Ishikawa (cell line): ENCODE measurements at regions not wholly inside any gene's neighbourhood (a gene's known extent, or its start where the extent isn't known, plus 50 kb on each side); places are given as distances from the start of the nearest gene placed in this dataset.

ENCODE experiments used
- CEBPB ChIP-seq: IDR thresholded peaks from 2 replicates; pipeline ENCODE4 v1.6.1; 2012
- CREB1 ChIP-seq: IDR thresholded peaks from 2 replicates; pipeline ENCODE4 v1.6.1; 2012; ENCODE audit warnings: low read depth
- EGR1 ChIP-seq: IDR thresholded peaks from 2 replicates; pipeline ENCODE4 v1.6.1; 2012
- EP300 ChIP-seq: IDR thresholded peaks from 2 replicates; pipeline ENCODE4 v1.6.1; 2012; ENCODE audit warnings: borderline replicate concordance
- FOXM1 ChIP-seq: IDR thresholded peaks from 2 replicates; pipeline ENCODE4 v1.6.1; 2012; ENCODE audit warnings: low read depth, borderline replicate concordance
- NFIC ChIP-seq: IDR thresholded peaks from 2 replicates; pipeline ENCODE4 v1.6.1; 2012
- RAD21 ChIP-seq: IDR thresholded peaks from 2 replicates; pipeline ENCODE4 v1.6.1; 2012; ENCODE audit warnings: low read depth
- TAF1 ChIP-seq: IDR thresholded peaks from 2 replicates; pipeline ENCODE4 v1.6.1; 2012; ENCODE audit warnings: low read depth, mild to moderate bottlenecking
- TCF12 ChIP-seq: IDR thresholded peaks from 2 replicates; pipeline ENCODE4 v1.6.1; 2012; ENCODE audit warnings: low read depth
- TEAD4 ChIP-seq: IDR thresholded peaks from 2 replicates; pipeline ENCODE4 v1.6.1; 2012
- YY1 ChIP-seq: IDR thresholded peaks from 2 replicates; pipeline ENCODE4 v1.6.1; 2012; ENCODE audit warnings: low read depth
- ZBTB7A ChIP-seq: IDR thresholded peaks from 2 replicates; pipeline ENCODE4 v1.6.1; 2012; ENCODE audit warnings: low read depth
- TF ChIP-seq, protein P1 (sequence below): IDR thresholded peaks from 2 replicates; pipeline ENCODE4 v1.6.1; 2012
- TF ChIP-seq, protein P2 (sequence below): IDR thresholded peaks from 2 replicates; pipeline ENCODE4 v1.6.1; 2012
- TF ChIP-seq, protein P3 (sequence below): IDR thresholded peaks from 2 replicates; pipeline ENCODE4 v1.6.1; 2012; ENCODE audit warnings: low read depth, mild to moderate bottlenecking

DNA sequence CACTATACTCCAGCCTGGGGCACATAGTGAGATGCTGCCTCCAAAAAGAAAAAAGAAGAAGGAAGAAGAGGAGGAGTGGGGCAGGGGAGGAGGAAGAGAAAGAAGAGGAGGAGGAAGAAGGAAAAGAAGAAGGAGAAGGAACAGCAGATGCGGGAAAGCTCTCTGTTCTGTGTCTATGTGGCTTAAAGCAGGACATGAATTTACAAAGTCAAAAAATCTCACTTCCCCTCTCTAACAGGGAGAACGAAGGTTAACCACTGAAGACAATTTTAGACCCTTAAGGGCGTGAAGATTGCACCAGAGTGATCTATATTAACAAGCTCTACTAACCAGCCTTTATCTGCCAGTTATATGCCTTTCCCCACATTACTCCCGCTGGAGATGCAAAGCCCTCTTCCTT is 258.9 kb downstream of the METTL4 start:
- TF ChIP-seq, protein P1, sequence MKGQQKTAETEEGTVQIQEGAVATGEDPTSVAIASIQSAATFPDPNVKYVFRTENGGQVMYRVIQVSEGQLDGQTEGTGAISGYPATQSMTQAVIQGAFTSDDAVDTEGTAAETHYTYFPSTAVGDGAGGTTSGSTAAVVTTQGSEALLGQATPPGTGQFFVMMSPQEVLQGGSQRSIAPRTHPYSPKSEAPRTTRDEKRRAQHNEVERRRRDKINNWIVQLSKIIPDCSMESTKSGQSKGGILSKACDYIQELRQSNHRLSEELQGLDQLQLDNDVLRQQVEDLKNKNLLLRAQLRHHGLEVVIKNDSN = no peak
- no peak for TF ChIP-seq CEBPB
- TF ChIP-seq TEAD4 = no peak
- TF ChIP-seq, protein P2, sequence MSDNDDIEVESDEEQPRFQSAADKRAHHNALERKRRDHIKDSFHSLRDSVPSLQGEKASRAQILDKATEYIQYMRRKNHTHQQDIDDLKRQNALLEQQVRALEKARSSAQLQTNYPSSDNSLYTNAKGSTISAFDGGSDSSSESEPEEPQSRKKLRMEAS = no peak
- no peak for TF ChIP-seq YY1
- TF ChIP-seq TAF1 = no peak
- no peak for TF ChIP-seq RAD21
- TF ChIP-seq FOXM1 = no peak
- TF ChIP-seq NFIC = no peak
- no peak for TF ChIP-seq ZBTB7A
- TF ChIP-seq, protein P3, sequence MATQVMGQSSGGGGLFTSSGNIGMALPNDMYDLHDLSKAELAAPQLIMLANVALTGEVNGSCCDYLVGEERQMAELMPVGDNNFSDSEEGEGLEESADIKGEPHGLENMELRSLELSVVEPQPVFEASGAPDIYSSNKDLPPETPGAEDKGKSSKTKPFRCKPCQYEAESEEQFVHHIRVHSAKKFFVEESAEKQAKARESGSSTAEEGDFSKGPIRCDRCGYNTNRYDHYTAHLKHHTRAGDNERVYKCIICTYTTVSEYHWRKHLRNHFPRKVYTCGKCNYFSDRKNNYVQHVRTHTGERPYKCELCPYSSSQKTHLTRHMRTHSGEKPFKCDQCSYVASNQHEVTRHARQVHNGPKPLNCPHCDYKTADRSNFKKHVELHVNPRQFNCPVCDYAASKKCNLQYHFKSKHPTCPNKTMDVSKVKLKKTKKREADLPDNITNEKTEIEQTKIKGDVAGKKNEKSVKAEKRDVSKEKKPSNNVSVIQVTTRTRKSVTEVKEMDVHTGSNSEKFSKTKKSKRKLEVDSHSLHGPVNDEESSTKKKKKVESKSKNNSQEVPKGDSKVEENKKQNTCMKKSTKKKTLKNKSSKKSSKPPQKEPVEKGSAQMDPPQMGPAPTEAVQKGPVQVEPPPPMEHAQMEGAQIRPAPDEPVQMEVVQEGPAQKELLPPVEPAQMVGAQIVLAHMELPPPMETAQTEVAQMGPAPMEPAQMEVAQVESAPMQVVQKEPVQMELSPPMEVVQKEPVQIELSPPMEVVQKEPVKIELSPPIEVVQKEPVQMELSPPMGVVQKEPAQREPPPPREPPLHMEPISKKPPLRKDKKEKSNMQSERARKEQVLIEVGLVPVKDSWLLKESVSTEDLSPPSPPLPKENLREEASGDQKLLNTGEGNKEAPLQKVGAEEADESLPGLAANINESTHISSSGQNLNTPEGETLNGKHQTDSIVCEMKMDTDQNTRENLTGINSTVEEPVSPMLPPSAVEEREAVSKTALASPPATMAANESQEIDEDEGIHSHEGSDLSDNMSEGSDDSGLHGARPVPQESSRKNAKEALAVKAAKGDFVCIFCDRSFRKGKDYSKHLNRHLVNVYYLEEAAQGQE = no peak
- TF ChIP-seq TCF12 = no peak
- TF ChIP-seq CREB1 = no peak
- TF ChIP-seq EGR1 = no peak
- TF ChIP-seq EP300 = no peak

DNA sequence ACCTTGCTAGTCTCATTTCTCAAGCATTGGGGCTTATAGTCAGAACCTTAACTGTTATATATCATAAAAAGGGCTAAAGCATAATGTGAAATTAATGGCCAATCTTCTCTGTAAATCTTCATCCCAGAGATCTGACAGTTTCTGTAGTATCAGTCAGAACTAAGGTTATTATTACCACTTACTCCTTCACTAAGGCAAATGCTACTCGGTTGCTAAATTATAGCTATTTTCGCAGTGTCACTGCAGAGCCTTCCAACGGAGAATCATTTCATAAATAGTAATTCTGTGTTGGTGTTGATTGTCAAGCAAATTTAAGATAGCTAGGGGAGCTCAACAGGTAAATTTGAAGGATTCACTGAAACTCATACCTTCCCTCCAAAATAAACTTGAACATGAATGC is 258.0 kb downstream of the METTL4 start:
- TF ChIP-seq NFIC = no peak

DNA sequence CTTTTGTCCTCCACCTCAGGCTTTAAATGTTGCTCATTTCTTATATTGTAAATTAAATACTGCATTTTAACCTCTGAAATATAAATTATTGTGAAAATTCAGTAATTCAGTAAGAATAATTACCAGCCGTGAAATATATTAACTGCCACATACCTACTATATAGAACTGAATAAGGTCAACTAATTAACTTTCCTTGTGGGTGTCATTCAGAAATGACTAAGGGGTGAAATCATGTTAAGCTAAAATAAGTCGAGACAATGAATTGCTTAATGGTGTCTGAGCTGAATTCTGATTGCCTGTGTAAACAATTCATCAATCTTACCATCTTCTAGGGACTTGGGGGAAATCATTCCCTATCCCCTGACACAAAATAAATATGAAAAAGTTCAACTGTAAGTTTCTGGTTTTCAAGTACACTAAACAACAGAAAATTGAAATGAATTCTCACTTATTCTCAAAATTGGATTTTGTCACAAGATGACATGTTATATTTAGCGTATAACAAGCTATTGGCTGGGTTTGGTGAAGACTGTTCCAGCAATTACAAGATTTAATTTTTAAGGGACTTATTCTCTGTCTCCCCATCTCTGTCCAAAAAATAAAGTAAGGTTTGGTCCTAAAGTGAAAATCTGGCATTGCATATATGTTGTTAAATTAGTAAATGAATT is 255.1 kb downstream of the METTL4 start:
- TF ChIP-seq CEBPB (no peak), NFIC (no peak), RAD21 (no peak), CREB1 (no peak), EP300 (no peak), EGR1 (no peak), YY1 (no peak), TEAD4 (no peak), TCF12 (no peak), TAF1 (no peak), ZBTB7A (no peak), FOXM1 (no peak)
- TF ChIP-seq, protein P2 = no peak
- TF ChIP-seq, protein P3 = no peak
- TF ChIP-seq, protein P1 = no peak

DNA sequence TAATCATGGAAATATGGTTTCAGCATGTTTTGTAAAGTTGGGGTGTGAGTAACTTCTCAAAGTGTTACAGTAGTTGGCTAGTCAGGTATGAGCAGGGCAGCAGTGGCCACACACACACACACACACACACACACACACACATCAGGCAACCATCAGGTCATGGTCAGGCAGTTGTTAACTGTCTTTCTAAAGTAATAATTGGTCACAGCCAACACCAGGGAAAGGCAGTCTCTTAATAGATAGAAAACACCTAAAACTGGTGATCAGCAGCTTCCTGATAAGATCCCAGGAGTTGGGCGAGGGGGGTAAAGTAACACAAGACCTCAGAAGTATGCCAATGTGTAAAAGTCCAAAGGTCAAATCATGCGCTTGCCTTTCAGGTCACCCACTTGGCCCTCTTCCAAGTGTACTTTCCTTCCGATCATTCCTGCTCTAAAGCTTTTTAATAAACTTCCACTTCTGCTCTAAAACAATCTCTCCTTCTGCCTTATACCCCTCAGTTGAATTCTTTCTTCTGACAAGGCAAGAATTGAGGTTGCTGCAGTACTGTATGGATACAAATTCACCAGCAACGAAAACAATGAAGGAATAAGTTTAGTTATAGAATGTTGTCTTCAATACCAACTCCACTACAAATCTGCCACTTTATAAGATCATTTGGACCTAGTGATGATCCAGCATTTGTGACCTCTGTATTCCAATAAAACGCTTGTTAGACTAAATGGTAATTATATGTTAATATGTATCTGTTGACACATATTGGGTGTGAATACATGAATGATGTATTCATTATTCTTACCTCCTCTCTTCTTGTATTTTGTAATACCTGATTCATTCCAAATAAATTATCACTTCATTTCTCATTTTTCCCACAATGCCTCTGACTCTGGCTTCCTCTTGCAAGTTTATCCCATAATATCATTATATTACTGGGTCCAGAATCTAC is 254.3 kb downstream of the METTL4 start:
- TF ChIP-seq NFIC (no peak), TAF1 (no peak), RAD21 (no peak), TCF12 (no peak), CEBPB (no peak), TEAD4 (no peak), EP300 (no peak), CREB1 (no peak)
- TF ChIP-seq, protein P2 = no peak
- TF ChIP-seq, protein P3 = no peak
- TF ChIP-seq, protein P1 = no peak
